K562 (cell line): ENCODE measurements at regions not wholly inside any gene's neighbourhood (a gene's known extent, or its start where the extent isn't known, plus 50 kb on each side); places are given as distances from the start of the nearest gene placed in this dataset.

Experiments
- CCAR2 ChIP-seq: fragments of 200-400 bp; formaldehyde crosslinking; IDR thresholded peaks from 2 replicates; pipeline ENCODE4 v1.6.1; 2017; ENCODE audit warnings: mild to moderate bottlenecking, low read depth, low read length
- HCFC1 ChIP-seq: IDR thresholded peaks from 2 replicates; pipeline ENCODE4 v1.6.1; 2012; ENCODE audit warnings: low read depth, low read length, improper control_type of control experiment
- ILF3 ChIP-seq: fragments of 450-650 bp; IDR thresholded peaks from 2 replicates; pipeline ENCODE4 v1.6.1; 2018; ENCODE audit warnings: antibody characterized with exemption, mild to moderate bottlenecking, moderate library complexity, borderline replicate concordance
- KLF1 ChIP-seq: fragments of 450-650 bp; IDR thresholded peaks from 2 replicates; pipeline ENCODE4 v1.6.1; 2016; ENCODE audit warnings: missing genetic modification characterization, missing compliant biosample characterization
- SMARCE1 ChIP-seq: fragments of 450-650 bp; IDR thresholded peaks from 2 replicates; pipeline ENCODE4 v1.7.1; 2016; ENCODE audit warnings: mild to moderate bottlenecking
- TCF3 ChIP-seq: sonication (generic); formaldehyde crosslinking; IDR thresholded peaks from 2 replicates; pipeline ENCODE4 v1.4.0; 2020; ENCODE audit warnings: mild to moderate bottlenecking, missing genetic modification reagents
- TRIM28 ChIP-seq: fragments of 450-650 bp; IDR thresholded peaks from 2 replicates; pipeline ENCODE4 v1.6.1; 2017
- ZNF316 ChIP-seq: fragments of 450-650 bp; IDR thresholded peaks from 2 replicates; pipeline ENCODE4 v1.6.1; 2016
- TF ChIP-seq, protein P1 (sequence below), 2 experiments: fragments of 450-650 bp in 1 of 2; sonication (generic) in 1 of 2; formaldehyde crosslinking in 1 of 2; IDR thresholded peaks; 2 replicates each; pipeline versions ENCODE4 v1.7.1 to v1.9.0; 2016 to 2022; ENCODE audit warnings: inconsistent platforms in 1 of 2, mild to moderate bottlenecking in 1 of 2, missing genetic modification reagents in 1 of 2
- TF ChIP-seq, protein P2 (sequence below): fragments of 450-650 bp; IDR thresholded peaks from 2 replicates; pipeline ENCODE4 v1.6.1; 2016; ENCODE audit warnings: mild to moderate bottlenecking
- TF ChIP-seq, protein P3 (sequence below): fragments of 250-450 bp; sonication (Bioruptor Pico); IDR thresholded peaks from 2 replicates; pipeline ENCODE4 v1.8.0; 2021; ENCODE audit warnings: moderate library complexity, mild to moderate bottlenecking, inconsistent platforms

DNA sequence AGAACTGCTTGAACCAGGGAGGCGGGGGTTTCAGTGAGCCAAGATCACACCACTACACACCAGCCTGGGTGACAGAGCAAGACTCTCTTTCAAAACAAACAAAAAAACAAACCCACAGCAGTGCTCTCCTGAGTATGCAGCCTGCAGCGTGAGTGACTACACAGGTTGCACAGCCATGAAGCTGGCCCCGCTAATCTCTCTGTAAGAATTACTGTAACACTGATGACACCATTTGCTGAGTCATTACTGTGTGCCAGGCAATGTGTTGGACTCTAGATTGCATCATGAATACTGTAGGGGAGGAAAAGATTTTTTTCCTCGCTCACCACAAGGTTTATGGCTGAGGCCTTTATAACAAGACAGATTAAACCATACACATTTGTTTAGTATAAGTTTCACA, 118.6 kb upstream of the ATP8B1 start (continued):
- TF ChIP-seq, protein P1, sequence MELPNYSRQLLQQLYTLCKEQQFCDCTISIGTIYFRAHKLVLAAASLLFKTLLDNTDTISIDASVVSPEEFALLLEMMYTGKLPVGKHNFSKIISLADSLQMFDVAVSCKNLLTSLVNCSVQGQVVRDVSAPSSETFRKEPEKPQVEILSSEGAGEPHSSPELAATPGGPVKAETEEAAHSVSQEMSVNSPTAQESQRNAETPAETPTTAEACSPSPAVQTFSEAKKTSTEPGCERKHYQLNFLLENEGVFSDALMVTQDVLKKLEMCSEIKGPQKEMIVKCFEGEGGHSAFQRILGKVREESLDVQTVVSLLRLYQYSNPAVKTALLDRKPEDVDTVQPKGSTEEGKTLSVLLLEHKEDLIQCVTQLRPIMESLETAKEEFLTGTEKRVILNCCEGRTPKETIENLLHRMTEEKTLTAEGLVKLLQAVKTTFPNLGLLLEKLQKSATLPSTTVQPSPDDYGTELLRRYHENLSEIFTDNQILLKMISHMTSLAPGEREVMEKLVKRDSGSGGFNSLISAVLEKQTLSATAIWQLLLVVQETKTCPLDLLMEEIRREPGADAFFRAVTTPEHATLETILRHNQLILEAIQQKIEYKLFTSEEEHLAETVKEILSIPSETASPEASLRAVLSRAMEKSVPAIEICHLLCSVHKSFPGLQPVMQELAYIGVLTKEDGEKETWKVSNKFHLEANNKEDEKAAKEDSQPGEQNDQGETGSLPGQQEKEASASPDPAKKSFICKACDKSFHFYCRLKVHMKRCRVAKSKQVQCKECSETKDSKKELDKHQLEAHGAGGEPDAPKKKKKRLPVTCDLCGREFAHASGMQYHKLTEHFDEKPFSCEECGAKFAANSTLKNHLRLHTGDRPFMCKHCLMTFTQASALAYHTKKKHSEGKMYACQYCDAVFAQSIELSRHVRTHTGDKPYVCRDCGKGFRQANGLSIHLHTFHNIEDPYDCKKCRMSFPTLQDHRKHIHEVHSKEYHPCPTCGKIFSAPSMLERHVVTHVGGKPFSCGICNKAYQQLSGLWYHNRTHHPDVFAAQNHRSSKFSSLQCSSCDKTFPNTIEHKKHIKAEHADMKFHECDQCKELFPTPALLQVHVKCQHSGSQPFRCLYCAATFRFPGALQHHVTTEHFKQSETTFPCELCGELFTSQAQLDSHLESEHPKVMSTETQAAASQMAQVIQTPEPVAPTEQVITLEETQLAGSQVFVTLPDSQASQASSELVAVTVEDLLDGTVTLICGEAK (IDR thresholded peaks at IDR 0.05) = no peak
- TF ChIP-seq, protein P1 (CRISPR knock-in tag; IDR thresholded peaks at IDR 0.05) = no peak
- TF ChIP-seq, protein P2, sequence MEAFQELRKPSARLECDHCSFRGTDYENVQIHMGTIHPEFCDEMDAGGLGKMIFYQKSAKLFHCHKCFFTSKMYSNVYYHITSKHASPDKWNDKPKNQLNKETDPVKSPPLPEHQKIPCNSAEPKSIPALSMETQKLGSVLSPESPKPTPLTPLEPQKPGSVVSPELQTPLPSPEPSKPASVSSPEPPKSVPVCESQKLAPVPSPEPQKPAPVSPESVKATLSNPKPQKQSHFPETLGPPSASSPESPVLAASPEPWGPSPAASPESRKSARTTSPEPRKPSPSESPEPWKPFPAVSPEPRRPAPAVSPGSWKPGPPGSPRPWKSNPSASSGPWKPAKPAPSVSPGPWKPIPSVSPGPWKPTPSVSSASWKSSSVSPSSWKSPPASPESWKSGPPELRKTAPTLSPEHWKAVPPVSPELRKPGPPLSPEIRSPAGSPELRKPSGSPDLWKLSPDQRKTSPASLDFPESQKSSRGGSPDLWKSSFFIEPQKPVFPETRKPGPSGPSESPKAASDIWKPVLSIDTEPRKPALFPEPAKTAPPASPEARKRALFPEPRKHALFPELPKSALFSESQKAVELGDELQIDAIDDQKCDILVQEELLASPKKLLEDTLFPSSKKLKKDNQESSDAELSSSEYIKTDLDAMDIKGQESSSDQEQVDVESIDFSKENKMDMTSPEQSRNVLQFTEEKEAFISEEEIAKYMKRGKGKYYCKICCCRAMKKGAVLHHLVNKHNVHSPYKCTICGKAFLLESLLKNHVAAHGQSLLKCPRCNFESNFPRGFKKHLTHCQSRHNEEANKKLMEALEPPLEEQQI = no peak
- no peak for TF ChIP-seq CCAR2
- no peak for TF ChIP-seq TCF3 (CRISPR knock-in tag)
- TF ChIP-seq, protein P3, sequence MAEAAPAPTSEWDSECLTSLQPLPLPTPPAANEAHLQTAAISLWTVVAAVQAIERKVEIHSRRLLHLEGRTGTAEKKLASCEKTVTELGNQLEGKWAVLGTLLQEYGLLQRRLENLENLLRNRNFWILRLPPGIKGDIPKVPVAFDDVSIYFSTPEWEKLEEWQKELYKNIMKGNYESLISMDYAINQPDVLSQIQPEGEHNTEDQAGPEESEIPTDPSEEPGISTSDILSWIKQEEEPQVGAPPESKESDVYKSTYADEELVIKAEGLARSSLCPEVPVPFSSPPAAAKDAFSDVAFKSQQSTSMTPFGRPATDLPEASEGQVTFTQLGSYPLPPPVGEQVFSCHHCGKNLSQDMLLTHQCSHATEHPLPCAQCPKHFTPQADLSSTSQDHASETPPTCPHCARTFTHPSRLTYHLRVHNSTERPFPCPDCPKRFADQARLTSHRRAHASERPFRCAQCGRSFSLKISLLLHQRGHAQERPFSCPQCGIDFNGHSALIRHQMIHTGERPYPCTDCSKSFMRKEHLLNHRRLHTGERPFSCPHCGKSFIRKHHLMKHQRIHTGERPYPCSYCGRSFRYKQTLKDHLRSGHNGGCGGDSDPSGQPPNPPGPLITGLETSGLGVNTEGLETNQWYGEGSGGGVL (CRISPR knock-in tag) = no peak
- no peak for TF ChIP-seq ILF3
- TF ChIP-seq KLF1 (tag) = no peak
- TF ChIP-seq ZNF316 = peak; percentile 90
- TF ChIP-seq HCFC1 = no peak
- TF ChIP-seq SMARCE1 = 0 out of 2 replicates have a peak, but pooled peaks have one; percentile 27
- TF ChIP-seq TRIM28 = 0 out of 2 replicates have a peak, but pooled peaks have one; percentile 20
